22Rv1 (cell line): ENCODE measurements at regions not wholly inside any gene's neighbourhood (a gene's known extent, or its start where the extent isn't known, plus 50 kb on each side); places are given as distances from the start of the nearest gene placed in this dataset.

ENCODE experiments used
- ZFX ChIP-seq: fragments of 450-650 bp; IDR thresholded peaks from 2 replicates; pipeline ENCODE4 v1.6.1; 2017; ENCODE audit warnings: antibody characterized with exemption, borderline replicate concordance
- TF ChIP-seq, protein P1 (sequence below): fragments of 450-650 bp; IDR thresholded peaks from 2 replicates; pipeline ENCODE4 v1.5.1; 2017; ENCODE audit warnings: mild to moderate bottlenecking

DNA sequence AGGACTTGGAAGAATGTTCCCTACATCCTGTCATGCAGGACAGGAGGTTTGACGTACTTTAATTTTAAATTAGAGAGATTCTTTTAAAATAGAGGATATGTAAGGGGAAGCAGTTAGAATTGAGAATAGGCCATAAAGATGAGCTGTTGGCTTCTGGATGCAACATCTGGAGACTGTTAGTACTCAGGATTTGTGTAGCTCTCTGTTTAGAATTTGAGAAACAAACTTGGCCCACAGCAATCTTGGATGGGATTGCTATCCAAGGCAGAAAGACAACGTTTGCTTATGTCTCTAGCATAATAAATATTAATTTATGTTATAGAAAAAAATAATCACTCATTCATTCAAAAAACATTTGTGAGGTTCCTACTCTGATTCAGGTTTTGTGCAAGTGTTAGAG lies 398.4 kb upstream of the NOVA1 start:
- TF ChIP-seq, protein P1, sequence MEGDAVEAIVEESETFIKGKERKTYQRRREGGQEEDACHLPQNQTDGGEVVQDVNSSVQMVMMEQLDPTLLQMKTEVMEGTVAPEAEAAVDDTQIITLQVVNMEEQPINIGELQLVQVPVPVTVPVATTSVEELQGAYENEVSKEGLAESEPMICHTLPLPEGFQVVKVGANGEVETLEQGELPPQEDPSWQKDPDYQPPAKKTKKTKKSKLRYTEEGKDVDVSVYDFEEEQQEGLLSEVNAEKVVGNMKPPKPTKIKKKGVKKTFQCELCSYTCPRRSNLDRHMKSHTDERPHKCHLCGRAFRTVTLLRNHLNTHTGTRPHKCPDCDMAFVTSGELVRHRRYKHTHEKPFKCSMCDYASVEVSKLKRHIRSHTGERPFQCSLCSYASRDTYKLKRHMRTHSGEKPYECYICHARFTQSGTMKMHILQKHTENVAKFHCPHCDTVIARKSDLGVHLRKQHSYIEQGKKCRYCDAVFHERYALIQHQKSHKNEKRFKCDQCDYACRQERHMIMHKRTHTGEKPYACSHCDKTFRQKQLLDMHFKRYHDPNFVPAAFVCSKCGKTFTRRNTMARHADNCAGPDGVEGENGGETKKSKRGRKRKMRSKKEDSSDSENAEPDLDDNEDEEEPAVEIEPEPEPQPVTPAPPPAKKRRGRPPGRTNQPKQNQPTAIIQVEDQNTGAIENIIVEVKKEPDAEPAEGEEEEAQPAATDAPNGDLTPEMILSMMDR: no peak
- TF ChIP-seq ZFX: no peak
